Left hindlimb (tissue), 1 donor: ENCODE measurements at regions not wholly inside any gene's neighbourhood (a gene's known extent, or its start where the extent isn't known, plus 50 kb on each side); places are given as distances from the start of the nearest gene placed in this dataset.

Experiments
- DNase-seq: peaks from one replicate; pipeline ENCODE4 v3.0.0-alpha.2; 2018

DNA sequence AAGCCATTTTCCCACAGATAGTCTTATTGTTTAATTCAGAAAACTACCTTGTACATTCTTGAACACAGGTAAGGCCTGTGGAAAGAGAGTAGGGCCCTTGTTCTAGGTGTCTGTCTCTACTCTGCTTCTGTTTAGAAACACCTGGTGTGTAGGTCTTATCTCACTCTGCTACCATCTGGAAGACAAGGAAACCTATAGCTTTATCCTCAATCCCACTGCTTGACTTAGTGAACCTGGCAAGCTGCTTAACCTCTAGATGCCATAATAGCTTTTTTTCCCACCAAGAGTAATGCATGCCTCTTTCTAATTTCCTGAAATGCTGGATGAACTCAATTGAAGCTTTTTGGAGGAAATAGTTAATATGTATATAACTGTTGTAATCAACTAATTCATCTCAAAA is 82.6 kb upstream of the RAP2B start:
- no peak for DNase-seq

DNA sequence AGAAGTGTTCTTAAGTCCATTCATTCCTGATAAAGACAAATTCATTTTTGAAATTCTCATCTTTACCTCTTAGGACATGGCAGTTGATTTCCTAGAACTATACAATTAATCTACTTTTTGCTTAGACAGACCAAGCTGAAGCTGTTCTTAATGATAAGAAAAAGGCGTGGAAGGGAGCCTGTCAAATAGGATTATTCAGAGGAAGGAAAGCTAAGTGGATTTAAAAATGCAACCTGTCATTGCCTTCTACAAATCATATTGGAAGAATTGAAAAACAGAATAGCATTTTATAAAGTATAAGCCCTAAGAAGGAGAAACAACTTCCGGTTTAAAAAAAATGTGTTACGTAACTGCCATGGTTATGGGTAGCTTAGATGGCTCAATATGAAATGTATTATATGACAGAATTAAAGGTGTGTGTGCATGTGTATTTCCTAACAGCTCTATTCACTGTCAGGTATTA is 81.2 kb upstream of the RAP2B start:
- no peak for DNase-seq

DNA sequence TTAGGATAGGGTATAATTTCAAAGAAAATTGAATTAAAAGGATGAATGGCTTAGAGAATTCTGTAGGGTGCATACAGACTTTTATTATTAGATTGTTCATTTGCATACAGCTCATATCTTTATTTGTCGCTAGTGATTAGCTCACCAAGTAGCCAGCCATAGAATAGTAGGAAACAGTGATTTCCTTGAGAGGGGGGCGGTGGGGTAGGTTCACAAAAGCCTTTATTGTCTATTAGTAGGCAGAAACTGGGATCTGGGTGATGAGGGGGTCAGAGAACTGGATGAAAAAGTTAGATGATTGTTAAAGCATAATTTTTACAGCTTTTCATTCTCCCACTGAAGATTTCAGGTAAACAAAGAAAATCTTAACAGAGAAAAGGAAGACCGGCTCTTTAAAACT is 77.6 kb upstream of the RAP2B start:
- no peak for DNase-seq

DNA sequence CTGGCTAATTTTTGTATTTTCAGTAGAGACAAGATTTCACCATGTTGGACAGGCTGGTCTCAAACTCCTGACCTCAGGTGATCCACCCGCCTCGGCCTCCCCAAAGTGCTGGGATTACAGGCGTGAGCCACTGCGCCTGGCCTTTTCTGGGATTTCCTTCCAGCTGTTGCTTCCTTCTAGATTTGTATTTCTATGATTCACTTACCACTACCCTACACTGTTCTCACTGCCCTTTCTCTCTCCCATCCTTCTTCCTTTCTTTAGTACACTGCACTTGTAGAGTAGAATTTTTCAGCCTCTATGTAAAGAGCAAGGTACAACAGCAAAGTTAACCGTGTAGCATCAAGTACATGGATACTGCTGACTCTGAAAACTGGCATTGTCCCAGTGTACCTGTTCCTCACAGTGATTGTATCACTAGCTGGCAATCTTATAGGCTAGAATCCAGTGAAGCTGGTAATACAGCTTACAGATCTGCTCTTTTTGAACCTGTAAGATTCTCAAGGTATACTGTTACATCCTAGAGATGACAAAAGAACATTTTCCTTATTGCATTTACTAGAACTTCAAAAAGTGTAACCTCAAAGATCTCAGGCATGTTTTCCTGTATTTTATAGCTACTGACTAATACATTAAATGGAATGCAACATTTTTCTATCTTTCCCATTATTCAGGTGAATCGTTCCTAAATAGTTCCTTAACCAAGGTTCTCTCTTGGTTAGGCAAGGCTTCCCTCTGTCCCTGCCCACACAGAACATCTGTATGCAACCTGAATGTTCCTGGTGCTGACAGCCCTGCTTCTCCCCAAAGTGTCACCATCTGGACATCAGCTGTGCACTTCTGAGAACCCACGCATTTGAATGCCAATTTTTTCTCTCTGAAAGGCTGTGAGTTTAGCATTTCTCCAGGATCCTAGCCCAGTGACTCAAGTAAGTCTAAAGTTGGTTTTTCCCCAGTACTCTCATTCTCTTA is 74.1 kb upstream of the RAP2B start:
- DNase-seq: peak; percentile 37

DNA sequence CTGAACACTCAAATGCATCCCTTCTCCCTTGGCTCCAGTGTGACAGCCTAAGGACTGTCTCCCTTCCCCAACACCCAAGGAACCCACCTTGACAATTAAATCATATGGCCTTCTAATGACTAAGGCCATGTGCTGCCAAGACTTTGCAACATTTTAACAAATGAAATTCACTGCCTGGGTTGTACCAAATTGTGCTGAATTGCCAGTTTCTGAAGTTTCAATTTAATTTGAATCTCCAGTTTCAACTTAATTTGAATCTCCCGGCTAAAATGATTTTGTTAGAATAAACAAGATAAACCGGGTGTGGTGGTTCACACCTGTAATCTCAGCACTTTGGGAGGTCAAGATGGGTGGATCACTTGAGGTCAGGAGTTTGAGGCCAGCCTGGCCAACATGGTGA is 72.4 kb upstream of the RAP2B start:
- no peak for DNase-seq

DNA sequence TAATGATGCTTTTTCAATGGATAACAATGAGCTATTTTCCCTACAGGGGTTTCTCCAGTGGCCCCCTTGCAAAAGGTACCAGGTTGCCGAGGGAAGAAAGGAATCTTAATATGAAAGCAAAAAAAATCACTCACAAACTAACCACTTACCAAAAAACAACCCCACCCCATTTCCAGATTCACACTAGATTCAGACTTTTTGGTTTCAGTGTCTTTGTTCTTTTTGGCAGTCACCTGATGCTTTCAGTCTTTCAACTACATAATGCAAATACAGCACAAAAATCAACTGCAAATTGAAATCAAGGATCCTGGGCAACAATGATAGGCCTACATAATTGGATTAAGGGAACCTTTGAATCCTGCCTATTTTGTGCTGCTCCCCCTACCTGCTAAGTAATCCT is 71.1 kb upstream of the RAP2B start:
- no peak for DNase-seq

DNA sequence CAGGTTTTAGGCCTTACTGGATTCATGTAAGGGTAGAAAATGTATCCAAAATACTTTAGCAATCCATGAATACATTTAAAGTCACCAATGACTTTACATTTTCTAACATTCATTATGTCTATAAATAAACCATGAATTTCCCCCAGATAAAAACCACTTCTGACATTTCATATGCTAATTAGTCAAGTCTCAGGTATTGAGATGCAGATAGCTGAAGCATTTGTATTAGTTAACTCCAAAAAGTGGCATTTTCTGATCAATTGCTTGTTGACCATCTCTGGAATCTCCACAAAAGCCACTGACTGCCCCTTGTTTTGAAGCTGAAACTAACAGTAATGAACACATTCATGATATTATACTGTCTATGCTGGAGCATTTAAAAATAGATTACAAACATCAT is 68.4 kb upstream of the RAP2B start:
- no peak for DNase-seq

DNA sequence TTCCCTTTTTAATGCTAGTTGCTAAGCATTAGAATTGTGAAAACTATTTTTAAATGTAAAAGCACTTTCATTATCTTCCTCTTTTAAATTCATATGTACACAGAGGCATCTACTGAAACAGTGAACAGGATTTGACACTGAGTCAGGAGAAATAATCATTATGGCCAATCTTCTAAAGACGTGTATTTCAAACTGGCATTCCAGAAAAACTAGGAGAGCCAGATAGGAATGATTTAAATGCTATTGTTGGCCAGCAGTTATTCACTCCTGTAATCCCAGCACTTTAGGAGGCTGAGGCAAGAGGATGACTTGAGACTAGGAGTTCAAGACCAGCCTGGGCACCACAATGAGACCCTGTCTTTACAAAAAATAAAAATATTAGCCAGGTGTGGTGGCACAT is 67.6 kb upstream of the RAP2B start:
- DNase-seq: no peak

DNA sequence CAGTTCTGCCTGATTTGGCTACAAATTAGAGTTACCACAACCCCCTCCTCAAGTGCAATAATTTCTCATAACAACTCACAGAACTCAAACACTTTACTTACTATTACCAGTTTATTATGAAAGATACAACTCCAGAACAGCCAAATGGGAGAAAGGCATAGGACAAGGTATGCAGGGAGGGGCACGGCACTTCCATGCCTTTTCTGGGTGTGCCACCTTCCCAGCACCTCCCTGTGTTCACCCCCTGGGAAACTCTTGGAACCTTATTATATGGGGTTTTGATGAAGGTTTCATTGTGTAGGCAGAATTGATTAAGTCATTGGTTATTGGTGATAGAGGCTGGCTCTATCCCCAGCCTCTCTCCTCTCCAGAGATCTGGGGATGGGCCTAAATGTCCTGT is 66.6 kb upstream of the RAP2B start:
- DNase-seq: no peak

DNA sequence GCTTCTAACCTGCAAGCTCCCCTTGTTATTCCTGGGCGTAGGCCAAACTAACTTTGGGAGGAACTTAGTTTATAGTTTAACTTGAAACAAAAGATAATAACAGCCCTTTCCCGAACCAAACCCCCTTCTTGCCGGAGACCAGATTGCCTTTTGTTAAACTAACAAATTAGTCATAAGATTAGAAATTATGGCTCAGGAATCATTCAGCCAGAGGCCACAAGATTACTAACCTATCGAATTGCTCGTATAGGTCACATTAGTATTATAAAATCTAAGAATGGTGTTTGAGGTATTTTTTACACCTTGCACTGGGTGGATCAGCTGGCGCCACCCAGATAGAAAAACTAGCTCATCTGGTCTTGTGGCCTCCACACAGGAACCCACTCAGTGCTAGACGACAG is 65.3 kb upstream of the RAP2B start:
- no peak for DNase-seq

DNA sequence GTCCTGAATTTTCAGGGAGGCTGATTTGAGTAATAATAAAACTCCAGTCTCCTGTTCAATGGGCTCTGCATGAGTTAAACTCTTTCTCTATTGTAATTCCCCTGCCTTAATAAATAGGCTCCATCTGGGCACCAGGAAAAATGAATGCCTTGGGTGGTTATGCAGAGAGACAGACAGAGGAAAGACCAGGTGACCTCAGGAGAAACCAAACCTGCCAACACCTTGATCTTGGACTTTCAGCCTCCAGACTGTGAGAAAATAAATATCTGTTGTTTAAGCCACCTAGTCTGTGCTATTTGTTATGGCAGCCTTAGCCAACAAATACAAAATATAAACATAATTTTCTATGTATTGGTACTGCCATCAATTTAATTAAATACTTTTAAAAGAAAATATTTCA is 64.8 kb upstream of the RAP2B start:
- DNase-seq: no peak

DNA sequence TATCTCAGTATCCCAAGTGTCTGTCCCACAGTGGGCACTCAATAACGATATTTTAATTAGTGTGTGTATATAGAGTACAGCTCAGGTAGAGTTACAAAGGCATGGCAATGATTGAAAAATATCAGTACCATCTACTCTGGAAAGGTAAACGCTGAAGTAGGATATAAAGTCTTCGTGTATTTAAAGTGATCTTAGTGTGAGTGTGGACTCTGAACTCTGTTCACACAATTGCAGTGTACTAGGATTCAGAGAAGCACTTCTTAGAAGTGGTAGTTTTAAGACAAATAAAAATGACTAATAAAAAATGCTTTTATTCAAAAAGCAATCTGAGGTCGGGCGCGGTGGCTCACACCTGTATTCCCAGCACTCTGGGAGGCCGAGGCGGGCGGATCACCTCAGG is 62.9 kb upstream of the RAP2B start:
- no peak for DNase-seq

DNA sequence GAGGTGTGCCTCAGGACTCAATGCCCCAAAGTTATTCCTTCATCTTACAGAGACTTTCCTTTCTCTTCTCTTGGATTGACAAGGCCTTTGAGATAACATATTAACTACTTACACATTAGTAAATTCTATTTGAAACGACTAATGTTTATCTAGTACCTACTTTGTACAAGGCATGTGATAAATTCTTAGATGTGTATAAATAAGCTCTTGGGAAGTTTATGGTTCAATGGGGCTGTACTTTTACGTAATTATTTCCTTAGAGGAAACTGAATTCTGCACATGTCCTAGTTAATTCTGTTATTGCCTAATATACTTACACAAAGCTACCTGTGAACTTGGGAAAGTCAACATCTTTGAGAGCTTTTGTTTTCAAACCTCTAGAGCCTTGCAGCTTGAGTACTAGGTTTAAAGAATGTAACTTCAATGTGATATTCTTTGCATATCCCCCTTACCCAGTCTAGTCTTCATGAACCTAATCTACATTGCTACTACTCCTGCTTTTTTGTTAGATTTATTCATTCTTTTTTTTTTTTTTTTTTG is 58.5 kb upstream of the RAP2B start:
- DNase-seq: no peak

DNA sequence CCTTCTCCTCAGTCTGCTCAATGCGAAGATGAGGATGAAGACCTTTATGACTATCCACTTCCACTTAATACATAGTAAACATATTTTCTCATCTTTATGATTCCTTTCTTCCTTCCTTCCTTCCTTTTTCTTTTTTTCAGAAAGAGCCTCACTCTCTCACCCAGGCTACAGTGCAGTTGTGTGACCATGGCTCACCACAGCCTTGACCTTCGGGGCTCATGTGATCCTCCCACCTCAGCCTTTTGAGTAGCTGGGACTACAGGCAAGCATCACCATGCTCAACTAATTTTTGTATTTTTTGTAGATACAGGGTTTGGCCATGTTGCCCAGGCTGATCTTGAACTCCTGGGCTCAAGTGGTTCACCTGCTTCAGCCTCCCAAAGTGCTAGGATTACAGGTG is 52.0 kb upstream of the RAP2B start:
- DNase-seq: no peak

DNA sequence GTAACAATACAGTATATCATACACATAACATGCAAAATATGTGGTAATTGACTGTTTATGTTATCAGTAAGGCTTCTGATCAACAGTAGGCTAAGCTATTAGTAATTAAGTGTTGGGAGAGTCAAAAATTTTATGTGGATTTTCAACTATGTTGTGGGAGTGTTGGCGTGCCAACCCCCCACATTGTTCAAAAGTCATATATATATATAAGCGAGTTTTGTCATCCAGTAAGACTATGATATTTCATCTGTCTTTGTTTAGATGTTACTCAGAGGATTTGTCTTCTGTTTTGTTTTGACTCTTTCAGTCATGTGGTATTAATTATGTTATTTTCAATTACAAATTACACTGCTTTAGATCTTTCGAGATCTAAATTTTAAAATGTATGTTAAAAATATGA is 51.0 kb upstream of the RAP2B start:
- DNase-seq: no peak
